AG04449 (cell line): ENCODE measurements at regions not wholly inside any gene's neighbourhood (a gene's known extent, or its start where the extent isn't known, plus 50 kb on each side); places are given as distances from the start of the nearest gene placed in this dataset.

ENCODE experiments used
- CTCF ChIA-PET: fragments of 350-600 bp; formaldehyde crosslinking; extraction: SDS; loops from one replicate; lab custom pipeline; 2021; ENCODE audit warnings: antibody characterized with exemption; lab: Yijun Ruan, JAX
- POLR2A ChIA-PET: fragments of 400-600, 350-600 bp; formaldehyde crosslinking; extraction: SDS; loops from one replicate; lab custom pipeline; 2020; ENCODE audit warnings: antibody characterized with exemption, inconsistent platforms; lab: Yijun Ruan, JAX
- DNase-seq: peaks from one replicate; pipeline ENCODE4 v3.0.0-alpha.2; 2010; ENCODE audit warnings: low read depth, low spot score
- H3K4me3 ChIP-seq: 2 replicates; pipeline ENCODE4 v1.5.1; 2011; ENCODE audit warnings: low read depth, mild to moderate bottlenecking, control low read depth, low read length
- TF ChIP-seq, protein P1 (sequence below): IDR thresholded peaks from one replicate; pipeline ENCODE4 v1.5.1; 2011; ENCODE audit warnings: mild to moderate bottlenecking, moderate library complexity, low read length, control low read depth, inconsistent platforms; ENCODE audit not compliant: insufficient read depth; ENCODE audit errors: missing control alignments

- CTCF ChIA-PET: no interaction called here
Observed at GRCh38 chrY:7977301-7977700, 1065.7 kb upstream of the AMELY start.

GRCh38 chrY:7968293-7968692, 1056.7 kb upstream of the AMELY start:
- ChIA-PET POLR2A (no interaction called here), CTCF (no interaction called here)
- TF ChIP-seq, protein P1, sequence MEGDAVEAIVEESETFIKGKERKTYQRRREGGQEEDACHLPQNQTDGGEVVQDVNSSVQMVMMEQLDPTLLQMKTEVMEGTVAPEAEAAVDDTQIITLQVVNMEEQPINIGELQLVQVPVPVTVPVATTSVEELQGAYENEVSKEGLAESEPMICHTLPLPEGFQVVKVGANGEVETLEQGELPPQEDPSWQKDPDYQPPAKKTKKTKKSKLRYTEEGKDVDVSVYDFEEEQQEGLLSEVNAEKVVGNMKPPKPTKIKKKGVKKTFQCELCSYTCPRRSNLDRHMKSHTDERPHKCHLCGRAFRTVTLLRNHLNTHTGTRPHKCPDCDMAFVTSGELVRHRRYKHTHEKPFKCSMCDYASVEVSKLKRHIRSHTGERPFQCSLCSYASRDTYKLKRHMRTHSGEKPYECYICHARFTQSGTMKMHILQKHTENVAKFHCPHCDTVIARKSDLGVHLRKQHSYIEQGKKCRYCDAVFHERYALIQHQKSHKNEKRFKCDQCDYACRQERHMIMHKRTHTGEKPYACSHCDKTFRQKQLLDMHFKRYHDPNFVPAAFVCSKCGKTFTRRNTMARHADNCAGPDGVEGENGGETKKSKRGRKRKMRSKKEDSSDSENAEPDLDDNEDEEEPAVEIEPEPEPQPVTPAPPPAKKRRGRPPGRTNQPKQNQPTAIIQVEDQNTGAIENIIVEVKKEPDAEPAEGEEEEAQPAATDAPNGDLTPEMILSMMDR: no peak
- no peak overlapping the region for H3K4me3 ChIP-seq
- DNase-seq: no peak

More at GRCh38 chrY:7977301-7977700, 1065.7 kb upstream of the AMELY start:
- no peak overlapping the region for H3K4me3 ChIP-seq
- TF ChIP-seq, protein P1: no peak
- DNase-seq: no peak
- POLR2A ChIA-PET: no interaction called here

DNA sequence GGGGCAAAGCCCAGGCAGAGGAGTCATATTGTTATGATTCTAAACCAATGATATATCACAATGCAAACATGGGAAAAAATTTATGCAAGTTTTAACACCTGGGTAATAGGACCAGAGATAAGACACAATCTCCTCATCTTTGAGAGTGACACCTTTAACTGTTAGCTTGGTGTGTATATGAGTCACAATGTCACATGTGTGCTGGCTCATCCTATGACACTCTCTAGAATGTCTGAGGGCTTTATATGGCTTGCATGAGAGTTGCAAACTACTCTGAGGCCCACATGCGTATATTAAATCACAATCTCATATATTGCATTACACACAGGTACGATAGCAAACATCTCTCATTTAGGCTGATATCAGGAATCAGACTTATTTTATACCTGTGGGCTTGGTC, 1055.4 kb upstream of the AMELY start:
- POLR2A ChIA-PET: no interaction called here

GRCh38 chrY:7963393-7963792, 1051.8 kb upstream of the AMELY start:
- no peak for DNase-seq
- ChIA-PET POLR2A (no interaction called here), CTCF (no interaction called here)
- TF ChIP-seq, protein P1: no peak
- no peak overlapping the region for H3K4me3 ChIP-seq

More for the DNA sequence above, 1055.4 kb upstream of the AMELY start:
- H3K4me3 ChIP-seq: no peak overlapping the region
- no peak for DNase-seq
- TF ChIP-seq, protein P1: no peak
- CTCF ChIA-PET: no interaction called here

- CTCF ChIA-PET: no interaction called here
- DNase-seq: no peak
- TF ChIP-seq, protein P1: no peak
- POLR2A ChIA-PET: no interaction called here
- no peak overlapping the region for H3K4me3 ChIP-seq
Observed at GRCh38 chrY:7962350-7962749, 1050.8 kb upstream of the AMELY start.

DNA sequence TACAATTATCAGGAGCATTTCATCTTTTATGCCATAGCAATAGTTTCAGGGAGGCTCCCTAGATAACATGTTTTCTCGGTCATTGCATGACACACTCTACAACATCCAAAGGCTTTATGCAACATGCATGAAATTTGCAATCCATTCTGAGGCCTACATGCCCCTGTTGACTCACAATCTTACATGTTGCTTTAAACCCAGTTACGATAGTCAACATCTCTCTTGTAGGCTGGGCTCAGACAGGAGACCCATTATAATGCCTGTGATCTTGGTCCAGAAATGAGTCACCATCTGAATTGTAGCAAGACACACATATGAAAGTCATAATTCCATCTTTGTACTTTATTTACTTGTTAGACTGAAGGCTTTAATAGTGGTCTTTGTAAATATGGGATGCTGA, 1050.3 kb upstream of the AMELY start:
- TF ChIP-seq, protein P1: no peak

More for the DNA sequence above, 1050.3 kb upstream of the AMELY start:
- POLR2A ChIA-PET: no interaction called here
- DNase-seq: no peak
- H3K4me3 ChIP-seq: no peak overlapping the region
- CTCF ChIA-PET: no interaction called here
